Epithelial cell of prostate (primary cell): ENCODE measurements at regions not wholly inside any gene's neighbourhood (a gene's known extent, or its start where the extent isn't known, plus 50 kb on each side); places are given as distances from the start of the nearest gene placed in this dataset.

ENCODE experiments used
- DNase-seq: peaks from one replicate; pipeline ENCODE4 v3.0.0-alpha.2; 2011; ENCODE audit warnings: low read depth, low spot score
- H3K27ac ChIP-seq: fragments of 450-650 bp; 2 replicates; pipeline ENCODE4 v1.5.1; 2017; ENCODE audit warnings: mild to moderate bottlenecking

DNA sequence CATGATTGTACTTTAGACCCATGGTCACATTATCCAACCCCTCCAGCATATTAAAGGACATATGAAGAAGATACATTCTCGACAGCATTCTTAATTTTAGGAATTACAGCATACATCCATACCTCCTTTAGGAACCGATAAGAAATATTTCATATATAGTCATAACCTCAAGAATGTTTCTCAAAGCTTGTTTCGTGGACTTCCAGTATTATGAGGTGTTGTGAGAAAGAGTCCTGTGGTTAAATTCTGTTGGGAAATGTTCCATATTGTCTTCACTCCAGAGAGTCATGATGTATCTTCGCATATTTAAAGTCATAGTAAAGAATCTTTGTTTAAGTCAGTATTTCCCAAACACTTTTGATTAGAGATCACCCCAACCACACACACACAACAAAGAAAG lies 321.0 kb upstream of the SNX7 start:
- DNase-seq, result no peak

DNA sequence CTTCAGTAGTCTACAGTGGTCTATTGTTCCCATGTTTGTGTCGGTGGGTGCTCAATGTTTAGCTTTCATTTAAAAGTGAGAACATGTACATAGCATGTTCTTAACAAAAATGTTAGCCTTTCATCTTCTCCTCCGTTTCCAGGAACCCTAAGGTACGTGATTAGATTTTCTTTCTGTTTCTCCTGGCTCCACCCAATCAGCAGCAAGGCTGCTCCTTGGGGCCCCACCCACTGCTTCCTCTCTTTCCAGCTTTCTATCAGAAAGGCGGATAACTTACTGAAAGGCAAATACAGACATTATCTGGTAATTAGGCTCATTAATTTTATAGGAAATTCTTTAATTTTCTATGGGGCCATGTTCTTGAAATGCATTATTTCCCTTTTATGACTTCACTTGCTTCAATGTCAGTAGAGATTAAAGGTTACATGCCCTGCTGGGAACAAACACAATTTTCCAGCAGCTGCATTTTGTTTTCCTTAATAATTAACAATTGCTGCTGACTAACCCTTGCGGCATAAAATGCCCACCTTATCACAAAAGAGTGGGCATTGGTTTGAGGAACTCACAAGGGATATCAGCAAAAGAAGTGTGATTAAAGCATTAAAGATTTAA lies 324.9 kb upstream of the SNX7 start:
- no peak for DNase-seq
- H3K27ac ChIP-seq, result no peak overlapping the region

More for the DNA sequence above, 321.0 kb upstream of the SNX7 start:
- H3K27ac ChIP-seq, result no peak overlapping the region

DNA sequence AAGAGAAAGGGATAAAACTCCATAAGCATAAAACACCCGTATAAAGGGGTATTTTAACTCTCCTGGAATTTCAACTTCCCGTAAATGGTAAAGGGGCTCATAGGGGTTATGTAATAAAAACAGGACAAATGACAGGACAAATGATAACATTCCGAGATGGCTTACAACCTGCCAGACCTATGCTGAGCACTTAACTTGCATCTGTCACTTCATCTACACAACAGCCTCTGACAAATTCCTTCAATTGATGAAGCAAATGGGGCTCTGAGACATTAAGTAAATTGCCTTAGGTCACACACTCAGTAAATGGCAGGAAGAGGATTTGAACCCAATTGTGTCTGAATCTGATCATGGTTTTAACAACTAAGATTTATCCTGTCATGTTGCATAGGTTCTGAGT lies 327.6 kb upstream of the SNX7 start:
- DNase-seq, result no peak
- no peak overlapping the region for H3K27ac ChIP-seq

DNA sequence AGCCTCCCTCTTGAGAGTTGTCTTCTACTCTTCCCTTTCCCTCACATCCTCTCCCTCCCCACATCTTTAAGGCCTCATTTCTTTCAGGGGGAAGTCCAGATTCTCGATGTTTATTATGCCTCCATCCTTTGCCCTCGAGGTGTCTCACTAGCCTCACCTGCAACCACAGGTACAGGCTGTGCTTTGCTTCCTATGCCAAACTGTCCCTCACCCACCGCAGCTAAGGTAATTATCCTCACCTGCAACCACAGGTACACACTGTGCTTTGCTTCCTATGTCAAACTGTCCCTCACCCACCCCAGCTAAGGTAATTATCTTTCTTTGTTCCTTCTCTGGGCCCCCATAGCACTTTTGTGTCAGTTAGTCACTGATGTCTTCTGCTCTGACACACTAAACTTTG lies 328.1 kb upstream of the SNX7 start:
- no peak for DNase-seq
- H3K27ac ChIP-seq, result no peak overlapping the region

DNA sequence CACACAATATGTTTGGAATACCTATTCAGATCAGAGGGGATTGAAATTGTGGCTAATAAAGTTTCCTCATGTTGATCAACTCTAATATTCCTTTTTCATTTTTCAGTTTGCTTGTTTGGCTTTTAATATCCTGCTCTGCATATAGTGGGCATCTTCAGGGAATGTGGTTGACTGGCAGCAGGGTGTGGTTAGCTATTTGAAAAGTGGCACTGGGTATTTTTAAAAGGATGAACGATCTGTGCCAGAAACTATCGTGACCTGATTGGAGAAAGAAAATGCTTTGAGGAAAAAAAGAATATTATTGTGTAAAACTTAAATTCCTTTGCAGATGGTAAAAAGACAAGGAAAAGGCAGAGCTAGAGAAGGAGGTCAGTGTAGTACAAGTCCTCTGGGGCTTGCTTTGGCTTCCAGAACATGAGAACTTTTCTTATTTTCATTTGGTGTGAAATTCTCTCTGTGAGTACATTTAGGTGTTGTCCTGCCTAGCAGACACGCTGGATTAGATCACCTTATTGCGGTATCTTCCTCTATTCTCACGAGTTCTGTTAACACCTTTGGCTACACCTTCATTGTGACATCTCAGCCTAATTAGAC lies 329.7 kb upstream of the SNX7 start:
- peak overlapping the region; percentile 57 for H3K27ac ChIP-seq
- DNase-seq, result no peak

DNA sequence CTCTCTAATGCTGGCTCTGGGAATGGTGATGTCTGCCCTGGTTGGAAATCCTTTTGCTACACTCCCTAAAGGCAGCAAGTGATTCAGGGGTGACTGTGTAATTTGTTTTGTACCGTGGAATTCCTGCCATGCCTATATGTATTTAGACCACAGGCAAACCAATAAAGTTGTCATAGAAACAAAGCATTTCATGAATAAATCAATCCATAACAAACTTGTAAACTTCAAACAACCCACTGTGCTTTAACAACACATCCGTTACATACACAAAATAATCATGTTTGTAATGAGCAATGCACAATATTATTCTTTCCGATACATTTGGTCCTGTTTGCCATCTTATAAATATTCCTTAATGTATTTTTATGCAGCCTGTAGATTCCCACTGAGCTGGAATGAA lies 330.3 kb upstream of the SNX7 start:
- H3K27ac ChIP-seq, result peak overlapping the region; percentile 57
- DNase-seq, result no peak

DNA sequence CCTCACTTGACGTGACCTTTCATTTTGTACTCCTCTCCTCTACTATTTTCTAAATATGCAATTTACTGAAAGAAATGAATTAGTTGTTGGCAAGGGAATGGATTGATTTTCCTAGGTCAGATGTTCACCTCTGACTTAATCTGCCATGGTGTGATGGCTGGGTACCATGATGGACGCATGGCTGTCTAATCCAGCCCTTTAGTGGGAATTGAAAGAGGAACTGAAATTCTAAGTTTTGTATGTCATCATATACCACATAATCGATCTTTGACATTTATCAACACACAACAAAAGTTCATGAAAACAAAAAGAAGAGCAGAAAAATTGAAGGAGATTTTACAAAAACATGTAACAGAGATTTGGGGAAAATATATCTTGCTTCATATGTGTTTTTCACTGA lies 331.3 kb upstream of the SNX7 start:
- no peak overlapping the region for H3K27ac ChIP-seq
- no peak for DNase-seq

DNA sequence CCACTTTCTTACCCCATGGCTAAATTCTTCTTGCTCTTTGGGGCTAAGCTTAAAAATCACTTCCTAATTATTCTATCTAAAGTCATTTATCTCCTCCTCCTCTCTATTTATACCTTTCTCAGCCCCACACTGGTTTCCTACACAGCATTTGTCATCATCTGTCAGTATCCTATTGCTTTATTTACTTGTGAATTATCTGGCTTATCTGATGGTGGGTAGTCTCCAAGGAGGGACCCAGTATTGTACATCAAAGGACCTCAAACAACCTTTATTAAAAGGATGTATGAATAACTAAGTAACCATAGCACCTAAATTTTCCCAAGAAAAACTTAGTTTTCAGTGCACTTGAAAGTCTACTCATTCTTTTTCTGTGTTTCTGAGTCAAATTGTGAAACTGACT lies 332.7 kb upstream of the SNX7 start:
- DNase-seq, result no peak
- H3K27ac ChIP-seq, result no peak overlapping the region

DNA sequence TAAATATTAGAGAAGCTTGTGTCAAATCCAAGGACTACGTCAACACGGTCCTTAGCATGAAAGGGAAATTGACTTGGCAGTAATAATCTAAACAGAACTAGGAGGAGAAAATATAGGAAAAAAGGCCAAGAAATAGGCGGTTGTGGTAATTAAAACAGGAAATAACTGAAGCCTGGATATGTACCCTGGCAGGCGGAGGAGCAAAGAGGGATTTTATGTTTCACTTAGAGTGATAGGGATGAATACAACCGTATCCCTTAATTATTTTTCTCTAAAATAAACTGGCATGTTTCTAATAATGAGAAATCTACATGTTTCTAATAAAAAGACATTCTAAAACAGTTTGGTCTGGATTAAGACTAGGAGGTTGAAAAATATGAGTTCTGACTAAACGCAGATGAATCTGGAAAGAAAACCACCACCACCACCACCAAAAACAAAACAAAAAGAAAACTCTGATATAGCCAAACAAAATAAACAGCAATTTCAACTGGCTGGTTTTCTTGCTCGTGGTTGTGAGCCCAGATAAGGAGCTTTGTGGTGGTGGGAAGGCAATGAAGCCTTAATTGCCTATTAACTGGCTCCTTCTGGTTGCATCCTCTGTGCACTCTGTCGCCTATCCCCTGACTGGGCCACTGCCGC lies 334.2 kb upstream of the SNX7 start:
- peak overlapping the region; percentile 98 for H3K27ac ChIP-seq
- DNase-seq, result no peak

DNA sequence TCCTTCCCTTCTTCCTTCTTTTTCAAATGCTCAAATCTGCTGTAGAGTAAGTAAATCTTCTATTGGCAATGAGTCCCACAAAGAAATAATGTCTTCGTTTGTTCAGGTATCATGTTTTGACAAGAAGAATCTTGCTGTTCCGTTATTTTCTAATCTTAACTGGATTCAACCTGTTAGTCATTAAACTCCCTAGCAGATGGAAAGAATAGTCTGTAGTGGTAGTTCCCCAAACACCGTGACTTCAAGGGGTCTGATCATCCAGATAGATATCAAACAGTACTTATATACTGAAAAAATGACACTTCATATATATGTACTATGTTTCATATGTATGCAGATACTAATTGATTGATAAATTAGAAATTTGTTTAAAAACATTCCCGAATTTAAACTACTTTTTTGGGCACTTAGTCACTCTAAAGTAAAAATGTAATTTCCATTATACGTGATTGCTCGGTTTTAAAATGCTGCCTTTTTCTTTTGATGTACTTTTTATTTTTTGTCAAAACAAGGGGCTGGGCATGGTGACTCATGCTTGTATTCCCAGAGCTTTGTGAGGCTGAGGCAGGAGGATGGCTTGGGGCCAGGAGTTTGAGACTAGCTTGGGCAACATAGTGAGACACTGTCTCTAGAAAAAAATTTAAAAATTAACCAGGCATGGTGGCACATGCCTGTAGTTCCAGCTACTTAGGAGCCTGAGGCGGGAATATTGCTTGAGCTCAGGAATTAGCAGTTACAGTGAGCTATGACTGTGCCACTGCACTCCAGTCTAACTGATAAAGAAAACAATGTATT lies 335.7 kb upstream of the SNX7 start:
- peak; percentile 81 for DNase-seq

DNA sequence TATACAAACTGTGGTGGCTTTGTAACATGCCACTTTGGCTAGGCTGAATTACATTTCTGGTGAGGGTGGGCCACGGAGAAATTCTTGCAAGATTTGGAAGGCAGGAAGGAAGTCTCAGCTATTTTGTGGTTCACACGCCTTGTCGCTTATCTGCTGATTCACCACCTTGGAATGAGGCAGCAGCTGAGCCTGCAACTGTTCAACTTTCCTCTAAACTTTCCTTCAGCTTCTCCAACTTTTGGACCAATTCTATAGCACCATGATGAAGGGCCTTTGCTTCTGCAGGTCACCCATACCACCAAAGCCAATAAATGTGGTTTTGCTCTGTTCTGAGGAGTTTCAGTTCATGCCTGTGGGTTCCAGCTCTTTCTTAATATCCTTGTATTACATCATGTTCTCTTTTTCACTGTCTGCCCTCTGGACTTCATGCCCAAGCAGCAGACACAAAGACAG lies 337.6 kb upstream of the SNX7 start:
- DNase-seq, result peak; percentile 27
- H3K27ac ChIP-seq, result peak overlapping the region; percentile 98

More for the DNA sequence above, 335.7 kb upstream of the SNX7 start:
- peak overlapping the region; percentile 98 for H3K27ac ChIP-seq

DNA sequence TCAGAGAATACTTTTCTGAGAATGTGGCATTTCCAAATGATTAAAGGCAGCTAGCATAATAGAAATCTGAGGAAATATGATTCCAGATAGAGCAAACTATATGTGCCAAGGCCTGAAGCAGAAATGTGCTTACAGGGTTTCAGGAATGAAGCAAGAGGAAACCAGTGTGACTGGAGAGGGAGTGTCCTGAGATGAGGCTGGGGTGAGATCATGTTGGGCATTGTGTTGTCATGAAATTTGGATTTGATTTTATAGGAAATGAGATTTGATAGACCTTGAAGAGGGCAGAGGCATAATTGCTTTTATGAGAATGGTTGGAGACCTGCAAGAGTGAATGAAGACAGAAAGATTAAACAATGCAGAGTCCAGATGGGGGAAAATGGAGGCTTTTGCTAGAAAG lies 338.1 kb upstream of the SNX7 start:
- H3K27ac ChIP-seq, result peak overlapping the region; percentile 98
- peak; percentile 80 for DNase-seq

DNA sequence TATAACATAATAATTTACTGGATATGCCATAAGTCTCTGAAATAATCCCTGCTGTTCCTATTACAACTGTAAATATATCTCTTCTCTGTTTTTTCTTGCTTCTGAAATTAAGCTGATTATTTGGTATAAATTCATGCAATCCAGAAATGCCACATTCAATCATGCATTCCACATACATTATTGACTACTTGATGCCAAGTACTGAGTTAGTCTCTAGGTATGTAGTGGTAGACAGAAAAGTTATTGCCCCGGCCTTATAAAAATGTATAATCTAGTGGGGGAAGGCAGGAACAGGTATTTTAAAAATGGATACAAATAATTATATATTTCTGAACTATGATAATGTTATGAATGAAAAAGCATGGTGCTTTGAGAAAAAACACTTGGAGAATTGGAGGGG lies 338.6 kb upstream of the SNX7 start:
- H3K27ac ChIP-seq, result peak overlapping the region; percentile 98
- DNase-seq, result no peak

DNA sequence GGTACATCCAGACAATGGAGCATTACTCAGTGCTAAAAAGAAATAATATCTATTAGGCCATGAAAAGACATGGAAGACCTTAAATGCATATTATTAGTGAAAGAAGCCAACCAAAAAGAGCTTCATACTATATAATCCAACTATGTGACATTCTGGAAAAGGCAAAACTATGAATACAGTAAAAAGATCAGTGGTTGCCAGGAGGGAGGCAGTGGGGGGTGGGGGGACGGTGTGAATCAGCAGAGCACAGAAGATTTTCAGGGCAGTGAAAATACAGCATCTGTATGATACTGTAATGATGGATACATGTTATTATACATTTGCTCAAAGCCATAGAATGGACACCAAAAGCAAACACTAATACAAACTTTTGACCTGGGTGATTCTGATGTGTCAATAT lies 339.4 kb upstream of the SNX7 start:
- peak overlapping the region; percentile 98 for H3K27ac ChIP-seq

DNA sequence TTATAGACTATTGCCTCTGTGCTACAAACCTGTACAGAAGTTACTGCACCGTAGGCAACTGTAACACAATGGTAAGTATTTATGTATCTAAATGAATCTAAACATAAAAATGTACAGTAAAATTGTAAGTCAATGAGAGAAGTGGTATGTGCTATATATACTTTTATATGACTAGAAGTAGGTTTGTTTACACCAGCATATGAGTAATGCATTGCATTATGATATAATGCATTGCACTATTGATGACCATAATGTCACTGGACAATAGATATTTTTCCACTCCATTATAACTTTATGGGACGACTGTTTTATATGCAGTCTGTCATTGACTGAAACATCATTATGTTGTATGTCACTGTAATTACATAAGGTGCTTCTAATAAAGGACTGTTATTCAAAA lies 340.3 kb upstream of the SNX7 start:
- DNase-seq, result no peak
- peak overlapping the region; percentile 98 for H3K27ac ChIP-seq

More for the DNA sequence above, 339.4 kb upstream of the SNX7 start:
- no peak for DNase-seq

DNA sequence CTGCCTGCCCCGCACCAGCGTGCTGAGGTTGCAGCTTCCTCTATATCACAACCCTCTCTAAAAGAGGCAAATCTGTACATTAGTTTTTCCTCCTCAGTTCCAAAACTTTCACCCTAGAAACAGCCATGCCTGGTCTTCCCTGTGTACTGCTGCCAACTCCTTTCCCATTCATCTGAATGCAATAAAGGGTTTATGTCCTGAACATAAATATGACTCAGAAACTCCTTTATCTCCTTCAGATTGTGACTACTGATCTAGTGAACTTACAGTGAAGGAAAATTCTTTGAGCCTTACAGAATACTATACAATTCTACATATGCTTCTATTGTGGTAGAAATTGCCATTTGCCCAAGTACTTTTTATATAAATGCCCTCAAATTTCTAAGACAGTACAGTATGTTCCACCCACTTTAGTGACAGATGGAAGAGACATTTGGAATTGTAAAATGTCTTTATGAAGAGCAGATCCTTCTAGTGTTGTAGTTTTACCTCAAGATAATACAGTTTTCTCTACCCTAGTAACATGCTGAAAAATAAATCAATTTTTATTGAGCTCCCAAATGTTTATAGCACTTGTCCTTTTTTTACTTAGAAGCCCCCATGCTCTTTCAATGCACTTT lies 345.1 kb upstream of the SNX7 start:
- no peak overlapping the region for H3K27ac ChIP-seq
- DNase-seq, result no peak

DNA sequence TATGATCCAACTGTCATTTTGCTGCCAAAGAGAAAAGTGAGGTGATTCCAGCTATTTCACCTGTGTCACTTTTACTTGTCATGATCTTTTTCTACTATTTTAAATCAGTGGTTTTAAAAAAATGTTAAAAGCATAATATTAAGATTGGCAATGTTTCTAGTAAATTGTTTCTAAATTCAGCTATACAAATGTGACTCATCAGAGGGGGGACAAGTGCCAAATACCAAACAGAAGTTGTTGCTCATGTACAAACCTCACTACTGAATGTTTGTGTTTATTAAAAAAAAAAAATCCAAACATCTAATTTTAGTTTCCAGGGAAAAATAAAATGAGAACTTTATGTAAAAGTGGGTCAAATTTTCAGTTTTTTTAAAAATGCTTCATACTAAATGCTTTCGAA lies 346.2 kb upstream of the SNX7 start:
- no peak overlapping the region for H3K27ac ChIP-seq
- no peak for DNase-seq

DNA sequence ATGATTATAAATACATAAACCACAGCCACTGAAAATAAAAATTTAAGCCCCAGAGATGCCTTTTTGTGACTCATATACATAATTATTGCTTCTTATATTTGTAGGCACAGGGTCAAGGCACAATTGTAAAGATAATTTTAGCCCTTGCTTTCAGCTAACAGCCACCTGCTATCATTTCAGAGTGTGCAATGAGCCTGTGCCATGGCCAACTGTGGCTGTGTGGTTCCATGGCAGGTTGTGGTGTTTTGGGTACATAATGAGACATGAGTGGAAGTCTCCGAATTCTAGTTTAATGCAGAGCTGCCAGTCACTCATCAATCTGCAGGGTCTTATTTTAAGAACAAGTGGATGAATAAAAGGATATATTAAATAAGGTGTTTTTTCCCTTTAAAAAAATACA lies 346.9 kb upstream of the SNX7 start:
- H3K27ac ChIP-seq, result no peak overlapping the region
- DNase-seq, result no peak

DNA sequence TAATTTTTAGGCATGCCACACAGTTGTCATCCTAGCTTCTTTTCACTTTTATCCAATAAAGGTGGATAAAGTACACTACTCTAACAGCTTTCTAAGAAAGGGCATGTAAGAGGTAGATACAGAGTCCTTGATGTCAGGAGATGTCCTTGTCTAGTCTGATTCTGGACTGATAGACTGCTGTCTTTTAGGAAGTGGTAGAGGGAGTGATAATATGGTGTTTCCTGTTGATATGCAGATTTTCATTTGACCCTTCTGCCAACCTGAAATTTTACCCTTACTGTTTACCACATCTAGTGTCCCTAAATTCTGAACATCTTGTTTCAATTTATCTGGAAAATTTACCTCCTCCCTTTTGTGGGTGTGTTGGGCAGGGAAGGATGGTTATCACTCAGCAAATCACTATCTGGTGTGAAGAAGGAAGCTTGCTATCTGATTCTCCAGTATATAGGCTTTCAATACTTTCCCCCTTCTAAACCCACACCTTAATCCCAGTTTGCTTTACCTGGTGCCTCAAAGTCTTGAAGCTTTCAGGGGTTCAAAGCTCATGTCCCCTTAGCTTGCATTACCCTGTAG lies 354.9 kb upstream of the SNX7 start:
- no peak for DNase-seq
- no peak overlapping the region for H3K27ac ChIP-seq

DNA sequence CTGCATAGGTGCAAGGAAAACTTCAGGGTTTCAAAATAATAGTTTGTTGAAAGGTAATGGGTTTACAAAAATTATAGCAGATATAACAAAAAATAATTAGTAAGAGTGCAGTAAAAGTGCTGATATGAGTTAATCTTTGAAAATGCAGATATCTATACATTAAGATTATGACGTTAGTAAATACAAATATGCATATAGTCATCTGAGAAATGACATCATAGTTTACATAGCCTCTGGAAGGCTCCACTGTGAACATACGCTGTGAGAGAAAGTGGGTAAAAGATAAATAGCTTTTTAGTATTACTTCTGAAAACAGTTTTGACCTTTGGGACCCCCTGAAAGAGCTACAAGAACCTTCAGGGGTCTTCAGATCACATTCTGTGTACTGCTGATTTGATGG lies 356.2 kb upstream of the SNX7 start:
- no peak for DNase-seq
- H3K27ac ChIP-seq, result no peak overlapping the region
